Heart left ventricle (tissue), 16 donors: ENCODE measurements at regions not wholly inside any gene's neighbourhood (a gene's known extent, or its start where the extent isn't known, plus 50 kb on each side); places are given as distances from the start of the nearest gene placed in this dataset.

Experiments used
- ATAC-seq, 4 donors: fragments of 200-7000 bp; cut with Tn5 transposase; one replicate each; pipeline ENCODE4 v1.9.1; 2020 to 2022; ENCODE audit warnings: moderate library complexity in 4 of 4, mild to moderate bottlenecking in 3 of 4, moderate number of reproducible peaks in 1 of 4
- DNase-seq, 5 donors: peaks; one replicate each; pipeline ENCODE4 v3.0.0-alpha.2; 2020
- H3K27ac ChIP-seq, 12 donors: fragments of 200-600 bp; sonication (generic) in 4 of 12; one replicate each; pipeline versions ENCODE4 v1.5.0 to v1.8.0; 2016 to 2022; ENCODE audit warnings: mild to moderate bottlenecking in 2 of 12
- H3K27me3 ChIP-seq, 9 donors: fragments of 200-600 bp; sonication (generic) in 2 of 9; one replicate each; pipeline versions ENCODE4 v1.5.1 to v1.8.0; 2016 to 2022; ENCODE audit warnings: mild to moderate bottlenecking in 3 of 9
- H3K36me3 ChIP-seq, 9 donors: fragments of 200-600 bp; sonication (generic) in 2 of 9; one replicate each; pipeline versions ENCODE4 v1.5.0 to v1.8.0; 2018 to 2022; ENCODE audit warnings: mild to moderate bottlenecking in 2 of 9
- H3K4me1 ChIP-seq, 12 donors: fragments of 200-600 bp; sonication (generic) in 4 of 12; one replicate each; pipeline versions ENCODE4 v1.5.0 to v1.8.0; 2016 to 2022; ENCODE audit warnings: mild to moderate bottlenecking in 3 of 12
- H3K4me3 ChIP-seq, 12 donors: fragments of 200-600 bp; sonication (generic) in 4 of 12; one replicate each; pipeline versions ENCODE4 v1.5.0 to v1.8.0; 2017 to 2022; ENCODE audit warnings: mild to moderate bottlenecking in 9 of 12, moderate library complexity in 4 of 12
- H3K9me3 ChIP-seq, 12 donors: fragments of 200-600 bp; sonication (generic) in 4 of 12; one replicate each; pipeline versions ENCODE4 v1.5.0 to v1.8.0; 2016 to 2022; ENCODE audit warnings: mild to moderate bottlenecking in 1 of 12
- POLR2A ChIP-seq, 2 donors: fragments of 450-650 bp; IDR thresholded peaks; one replicate each; pipeline ENCODE4 v1.6.1; 2017; ENCODE audit warnings: antibody characterized with exemption in 2 of 2, mild to moderate bottlenecking in 2 of 2, moderate library complexity in 2 of 2
- whole genome bisulfite sequencing, 4 donors: extraction: QIAGEN DNeasy Blood & Tissue Kit in 2 of 4; methylation state at CpG; one replicate each; pipeline versions ENCODE4 v1.1.5 to v1.1.7; 2013 to 2018; 5-methylcytosine and 5-hydroxymethylcytosine counted together
- intact Hi-C, 10 donors: fragments of 100-400 bp; cut with DNase I; formaldehyde crosslinking; loops; one replicate each; pipeline versions ENCODE4 v1.11.1 to v1.14.2; 2022
- TF ChIP-seq, protein P1 (sequence below), 12 donors: fragments of 200-600 bp; sonication (generic) in 4 of 12; IDR thresholded peaks; one replicate each; pipeline versions ENCODE4 v1.5.0 to v1.8.0; 2018 to 2022; ENCODE audit warnings: antibody characterized with exemption in 12 of 12, mild to moderate bottlenecking in 5 of 12
- donor health status: ischemic (EF 13 %, LVEDD 7.1; RV severe dilation, severe dysfunction).
- donor health status: healthy with polysubstance abuse.
- donor health status: DM: no; HTN: yes; CAD: no.
- donor health status: DM: no; HTN: no; CAD: no.
- donor health status: ischemic (EF 25% LVEDD 6.9; RV normal size, moderate dysfunction).
- donor health status: ischemic (EF 25% LVEDD 5.7; RV mildly dilated, moderate dysfunction).
- donor health status: healthy.
- donor health status: DM: yes; HTN: yes; CAD: no.
- donor health status: ischemic (EF 35%, LVEDD 5.7; RV mildly dilated, moderate dysfunction).
- donor health status: nonischemic (EF 11% LVEDD 7.7; RV severe dilation, severe dysfunction).
- donor health status: DM: yes; HTN: yes; CAD: no.
- donor health status: PGD.
- donor health status: ischemic (EF 29% LVEDD 5.4; RV normal size, mild dysfunction).
- donor health status: nonischemic (EF 23%, LVEDD 6.1; RV moderate dilation, normal function).

DNA sequence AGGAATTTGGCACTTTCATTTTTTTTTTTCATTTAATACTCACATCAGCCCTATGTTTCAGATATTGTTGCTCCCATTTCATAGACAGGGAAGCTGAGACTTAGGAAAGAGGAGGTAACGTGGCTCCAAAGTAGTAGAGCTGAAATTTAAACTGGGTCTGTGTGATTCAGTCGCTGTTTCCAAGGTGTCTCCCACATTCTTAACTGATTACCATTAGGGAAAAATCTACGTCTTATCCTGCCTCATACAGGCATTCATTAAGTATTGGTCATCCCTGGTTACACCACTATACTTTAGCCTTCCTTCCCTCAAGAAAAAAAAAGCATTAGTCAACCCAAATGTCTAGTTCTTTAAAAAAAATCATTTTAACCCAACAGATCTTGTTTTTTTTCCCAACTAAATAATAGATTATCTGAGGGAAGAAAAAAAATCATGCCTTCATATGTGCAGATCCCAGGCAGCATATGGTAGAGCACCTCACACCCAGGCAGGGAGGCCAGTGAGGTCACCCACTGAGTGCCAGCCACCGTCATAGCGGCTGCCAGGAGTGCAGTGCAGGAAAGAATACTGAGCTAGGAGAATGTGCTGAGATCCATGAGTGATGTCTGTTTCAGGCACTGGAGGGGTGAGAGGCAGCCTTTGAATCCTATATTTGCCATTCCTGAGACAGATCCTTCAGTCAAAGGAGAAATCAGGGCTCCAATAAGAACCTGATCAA is 59.0 kb upstream of the SORCS3 start:
- Histone ChIP-seq H3K9me3 (no peaks in the 10 kb centered on the region), H3K27ac (no peak overlapping the region), H3K4me1 (peaks cover 0 to 12% (median 0%) of the 10 kb centered on the region in 12 donors), H3K36me3 (no peaks in the 10 kb centered on the region), H3K4me3 (no peak overlapping the region), H3K27me3 (peaks cover 0 to 52% (median 10%) of the 10 kb centered on the region in 9 donors)
- ATAC-seq (no peak), DNase-seq (no peak)
- no peak for TF ChIP-seq POLR2A (IDR thresholded peaks at IDR 0.05)
- TF ChIP-seq, protein P1, sequence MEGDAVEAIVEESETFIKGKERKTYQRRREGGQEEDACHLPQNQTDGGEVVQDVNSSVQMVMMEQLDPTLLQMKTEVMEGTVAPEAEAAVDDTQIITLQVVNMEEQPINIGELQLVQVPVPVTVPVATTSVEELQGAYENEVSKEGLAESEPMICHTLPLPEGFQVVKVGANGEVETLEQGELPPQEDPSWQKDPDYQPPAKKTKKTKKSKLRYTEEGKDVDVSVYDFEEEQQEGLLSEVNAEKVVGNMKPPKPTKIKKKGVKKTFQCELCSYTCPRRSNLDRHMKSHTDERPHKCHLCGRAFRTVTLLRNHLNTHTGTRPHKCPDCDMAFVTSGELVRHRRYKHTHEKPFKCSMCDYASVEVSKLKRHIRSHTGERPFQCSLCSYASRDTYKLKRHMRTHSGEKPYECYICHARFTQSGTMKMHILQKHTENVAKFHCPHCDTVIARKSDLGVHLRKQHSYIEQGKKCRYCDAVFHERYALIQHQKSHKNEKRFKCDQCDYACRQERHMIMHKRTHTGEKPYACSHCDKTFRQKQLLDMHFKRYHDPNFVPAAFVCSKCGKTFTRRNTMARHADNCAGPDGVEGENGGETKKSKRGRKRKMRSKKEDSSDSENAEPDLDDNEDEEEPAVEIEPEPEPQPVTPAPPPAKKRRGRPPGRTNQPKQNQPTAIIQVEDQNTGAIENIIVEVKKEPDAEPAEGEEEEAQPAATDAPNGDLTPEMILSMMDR (IDR thresholded peaks at IDR 0.05): no peak
- intact Hi-C loops: loop anchor here in 1 of 10 donors (10.0 kb wide), 1 partner anchor 343 kb away; no protein-coding TSS in a partner anchor
- WGBS, 4 donors: 61 to 76% (median 72%) methylated on average over 5 of the region's 5 CpGs

DNA sequence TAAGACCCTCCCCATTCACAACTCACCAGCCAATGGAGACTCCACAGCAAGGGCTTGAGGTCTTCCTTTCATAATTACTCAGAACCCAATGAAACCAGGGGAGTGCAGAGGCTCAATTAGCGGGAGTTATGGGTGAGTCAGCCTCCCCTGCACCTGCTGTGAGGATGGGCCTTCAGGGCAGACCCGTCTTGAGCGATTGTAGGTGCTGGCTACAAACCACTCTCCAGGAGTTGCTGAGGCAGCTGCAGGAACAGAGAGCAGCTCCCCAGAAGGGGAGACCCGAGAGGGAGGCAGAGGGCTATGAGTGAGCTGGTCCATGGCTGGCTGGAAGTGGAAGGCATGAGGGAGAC is 58.5 kb upstream of the SORCS3 start:
- DNase-seq (no peak), ATAC-seq (no peak)
- WGBS, 4 donors: 69 to 89% (median 72%) methylated on average over 4 of the region's 4 CpGs
- TF ChIP-seq POLR2A (IDR thresholded peaks at IDR 0.05): no peak
- TF ChIP-seq, protein P1 (IDR thresholded peaks at IDR 0.05): no peak
- no peaks in the 10 kb centered on the region for H3K36me3 ChIP-seq
- H3K4me3 ChIP-seq: no peak overlapping the region
- intact Hi-C loops: loop anchor here in 1 of 10 donors (10.0 kb wide), 1 partner anchor 342 kb away; no protein-coding TSS in a partner anchor
- peaks cover 0 to 49% (median 10%) of the 10 kb centered on the region in 9 donors for H3K27me3 ChIP-seq
- no peaks in the 10 kb centered on the region for H3K9me3 ChIP-seq
- peaks cover 0 to 12% (median 0%) of the 10 kb centered on the region in 12 donors for H3K4me1 ChIP-seq
- no peak overlapping the region for H3K27ac ChIP-seq

DNA sequence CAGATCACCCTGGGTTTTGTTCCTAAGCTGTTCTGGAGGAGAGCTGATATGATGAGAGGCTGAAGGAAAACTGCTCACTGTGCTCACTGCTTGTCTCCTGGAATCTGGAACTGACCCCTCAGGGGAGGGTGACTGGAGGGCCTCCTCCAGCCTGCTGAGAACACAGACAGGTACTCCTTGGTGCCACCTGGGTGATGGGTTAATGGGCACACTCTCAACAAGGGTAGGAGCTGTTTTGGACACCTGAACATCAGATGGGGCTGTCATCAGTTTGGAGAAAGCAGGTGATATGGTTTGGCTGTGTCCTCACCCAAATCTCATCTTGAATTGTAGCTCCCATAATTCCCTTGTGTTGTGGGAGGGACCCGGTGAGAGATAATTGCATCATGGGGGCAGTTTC is 58.1 kb upstream of the SORCS3 start:
- DNase-seq: no peak
- Histone ChIP-seq H3K4me1 (peaks cover 0 to 12% (median 0%) of the 10 kb centered on the region in 12 donors), H3K27me3 (peaks cover 0 to 49% (median 10%) of the 10 kb centered on the region in 9 donors), H3K36me3 (no peaks in the 10 kb centered on the region), H3K27ac (no peak overlapping the region), H3K9me3 (no peaks in the 10 kb centered on the region), H3K4me3 (no peak overlapping the region)
- intact Hi-C loops: loop anchor here in 1 of 10 donors (10.0 kb wide), 1 partner anchor 342 kb away; no protein-coding TSS in a partner anchor
- ATAC-seq: no peak
- 86 to 100% (median 92%) methylated on average over 1 of the region's 1 CpG for WGBS, 4 donors
- TF ChIP-seq, protein P1 (IDR thresholded peaks at IDR 0.05): no peak
- no peak for TF ChIP-seq POLR2A (IDR thresholded peaks at IDR 0.05)

DNA sequence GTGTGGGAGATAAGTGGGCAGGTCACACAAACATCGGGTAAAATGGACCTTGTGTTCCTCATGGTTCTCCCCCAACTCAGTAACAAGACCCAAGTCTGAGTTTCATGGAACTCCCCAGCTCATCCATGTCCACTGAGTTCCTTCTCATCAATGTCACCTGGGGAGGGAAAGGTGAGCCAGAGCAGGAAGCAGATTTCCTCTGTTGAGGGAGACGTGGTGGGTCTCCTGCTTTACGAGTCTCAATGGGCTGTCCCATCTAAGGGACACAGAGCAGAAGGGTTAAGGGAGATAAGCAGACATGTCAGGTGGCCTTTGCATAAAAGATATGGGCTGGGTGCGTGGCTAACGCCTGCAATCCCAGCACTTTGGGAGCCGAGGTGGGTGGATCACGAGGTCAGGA is 56.5 kb upstream of the SORCS3 start:
- no peaks in the 10 kb centered on the region for H3K36me3 ChIP-seq
- WGBS, 4 donors: 48 to 57% (median 51%) methylated on average over 7 of the region's 7 CpGs
- H3K27me3 ChIP-seq: peaks cover 0 to 47% (median 8%) of the 10 kb centered on the region in 9 donors
- intact Hi-C loops: loop anchor here in 1 of 10 donors (10.0 kb wide), 1 partner anchor 340 kb away; no protein-coding TSS in a partner anchor
- H3K27ac ChIP-seq: no peak overlapping the region
- ATAC-seq (no peak), DNase-seq (no peak)
- H3K4me1 ChIP-seq: peaks cover 0 to 12% (median 0%) of the 10 kb centered on the region in 12 donors
- no peak overlapping the region for H3K4me3 ChIP-seq
- H3K9me3 ChIP-seq: no peaks in the 10 kb centered on the region
- TF ChIP-seq POLR2A (IDR thresholded peaks at IDR 0.05): no peak
- TF ChIP-seq, protein P1 (IDR thresholded peaks at IDR 0.05): no peak
